A549 (cell line): ENCODE measurements at regions not wholly inside any gene's neighbourhood (a gene's known extent, or its start where the extent isn't known, plus 50 kb on each side); places are given as distances from the start of the nearest gene placed in this dataset.

Source experiments
- ATAC-seq, 2 experiments: fragments of 200-7000 bp in 1 of 2; fragments of >200 bp in 1 of 2; cut with Nextera tagmentation in 1 of 2; cut with Tn5 transposase in 1 of 2; 3 replicates each; pipeline versions ENCODE4 v1.8.0 to v1.9.1; 2018 to 2020; ENCODE audit warnings: mild to moderate bottlenecking in 1 of 2, moderate library complexity in 1 of 2
- CTCF ChIA-PET: fragments of 300-600 bp; sonication (Branson Sonifier 250); formaldehyde crosslinking; extraction: SDS; loops from one replicate; lab custom pipeline; 2021; ENCODE audit warnings: antibody characterized with exemption, inconsistent platforms; lab: Yijun Ruan, JAX
- POLR2A ChIA-PET: fragments of 350-600 bp; formaldehyde crosslinking; extraction: SDS; loops from one replicate; lab custom pipeline; 2021; ENCODE audit warnings: antibody characterized with exemption, inconsistent platforms; lab: Yijun Ruan, JAX
- DNase-seq, 2 experiments: peaks; one replicate each; pipeline versions ENCODE4 v3.0.0 to v3.0.0-alpha.2; 2011 to 2016; ENCODE audit warnings: low read depth in 1 of 2, low spot score in 1 of 2
- FAIRE-seq: peaks from 2 replicates; lab custom pipeline; 2011; peaks lifted over from hg19 to GRCh38; lab: Jason Lieb, UNC
- H3K27ac ChIP-seq, 2 experiments: fragments of >200 bp; sonication (Bioruptor Twin); formaldehyde crosslinking; 3 replicates each; pipeline ENCODE4 v1.5.1; 2016 to 2017
- H3K4me1 ChIP-seq: fragments of >200 bp; sonication (Bioruptor Twin); formaldehyde crosslinking; 3 replicates; pipeline ENCODE4 v1.6.1; 2016
- H3K4me2 ChIP-seq: fragments of >200 bp; sonication (Bioruptor Twin); formaldehyde crosslinking; 3 replicates; pipeline ENCODE4 v1.6.1; 2016
- H3K4me3 ChIP-seq: fragments of >200 bp; sonication (Bioruptor Twin); formaldehyde crosslinking; 3 replicates; pipeline ENCODE4 v1.5.1; 2016
- H3K9me3 ChIP-seq: fragments of >200 bp; sonication (Bioruptor Twin); formaldehyde crosslinking; 3 replicates; pipeline ENCODE4 v1.6.1; 2016
- BHLHE40 ChIP-seq: IDR thresholded peaks from 2 replicates; pipeline ENCODE4 v1.6.1; 2012; ENCODE audit warnings: low read depth, low read length, inconsistent platforms
- CHD2 ChIP-seq: fragments of 150-350 bp; IDR thresholded peaks from 2 replicates; pipeline ENCODE4 v1.6.1; 2014; ENCODE audit warnings: low read length; ENCODE audit not compliant: partially characterized antibody
- ELK1 ChIP-seq: fragments of 150-350 bp; IDR thresholded peaks from 2 replicates; pipeline ENCODE4 v1.6.1; 2014; ENCODE audit warnings: low read depth, mild to moderate bottlenecking, low read length
- ESRRA ChIP-seq: fragments of 150-350 bp; IDR thresholded peaks from 2 replicates; pipeline ENCODE4 v1.6.1; 2014; ENCODE audit warnings: mild to moderate bottlenecking, low read length, borderline replicate concordance
- FOSB ChIP-seq: fragments of 250-450 bp; sonication (Bioruptor Pico); IDR thresholded peaks from 2 replicates; pipeline ENCODE4 v1.5.0; 2020; ENCODE audit warnings: mild to moderate bottlenecking, moderate library complexity
- FOSL2 ChIP-seq, 2 experiments: fragments of 450-650 bp in 1 of 2; fragments of >200 bp in 1 of 2; sonication (Bioruptor Twin) in 1 of 2; formaldehyde crosslinking; IDR thresholded peaks; 2 replicates each; pipeline versions ENCODE4 v1.5.0 to v1.6.1; 2016 to 2020; ENCODE audit warnings: mild to moderate bottlenecking in 1 of 2, moderate library complexity in 1 of 2
- FOXS1 ChIP-seq: fragments of 250-450 bp; sonication (Bioruptor Pico); IDR thresholded peaks from 2 replicates; pipeline ENCODE4 v1.5.0; 2020; ENCODE audit warnings: mild to moderate bottlenecking, moderate library complexity
- GATA3 ChIP-seq: IDR thresholded peaks from 2 replicates; pipeline ENCODE4 v1.6.1; 2012; ENCODE audit warnings: borderline replicate concordance
- HOXA7 ChIP-seq: fragments of 250-450 bp; sonication (Bioruptor Pico); IDR thresholded peaks from 2 replicates; pipeline ENCODE4 v1.5.0; 2020; ENCODE audit warnings: mild to moderate bottlenecking, moderate library complexity
- KDM1A ChIP-seq: fragments of 200-600 bp; sonication (generic); IDR thresholded peaks from 2 replicates; pipeline ENCODE4 v1.6.1; 2016; ENCODE audit warnings: low read depth, mild to moderate bottlenecking
- KDM5A ChIP-seq: fragments of 200-600 bp; sonication (generic); IDR thresholded peaks from 2 replicates; pipeline ENCODE4 v1.6.1; 2016; ENCODE audit warnings: antibody characterized with exemption, mild to moderate bottlenecking
- MAFK ChIP-seq: fragments of 450-650 bp; IDR thresholded peaks from 2 replicates; pipeline ENCODE4 v1.6.1; 2014; ENCODE audit not compliant: partially characterized antibody
- MYC ChIP-seq: IDR thresholded peaks from 2 replicates; pipeline ENCODE4 v1.6.1; 2012; ENCODE audit warnings: mild to moderate bottlenecking, inconsistent platforms, low read length, improper control_type of control experiment, borderline replicate concordance
- NPAS2 ChIP-seq: fragments of 250-450 bp; sonication (Bioruptor Pico); IDR thresholded peaks from 2 replicates; pipeline ENCODE4 v1.8.0; 2022; ENCODE audit warnings: mild to moderate bottlenecking, moderate library complexity, borderline replicate concordance
- PHF8 ChIP-seq: fragments of 200-600 bp; sonication (generic); IDR thresholded peaks from 2 replicates; pipeline ENCODE4 v1.6.1; 2016; ENCODE audit warnings: low read depth, mild to moderate bottlenecking, antibody characterized with exemption, moderate library complexity, borderline replicate concordance
- POLR2A ChIP-seq: IDR thresholded peaks from 2 replicates; pipeline ENCODE4 v1.6.1; 2012; ENCODE audit warnings: mild to moderate bottlenecking, low read length
- RAD21 ChIP-seq, 2 experiments: fragments of >200 bp in 1 of 2; sonication (Bioruptor Twin) in 1 of 2; formaldehyde crosslinking in 1 of 2; IDR thresholded peaks in 1 of 2; conservative IDR thresholded peaks in 1 of 2; 2 replicates in 1 of 2; 3 replicates in 1 of 2; pipeline ENCODE4 v1.6.1; 2012 to 2018; ENCODE audit warnings: inconsistent platforms in 1 of 2
- SMC3 ChIP-seq: fragments of >200 bp; sonication (Bioruptor Twin); formaldehyde crosslinking; IDR thresholded peaks from 3 replicates; pipeline ENCODE4 v1.6.1; 2018; ENCODE audit warnings: inconsistent platforms
- SREBF2 ChIP-seq: fragments of 450-650 bp; IDR thresholded peaks from 2 replicates; pipeline ENCODE4 v1.6.1; 2014; ENCODE audit warnings: mild to moderate bottlenecking, moderate library complexity
- TFCP2L1 ChIP-seq: fragments of 250-450 bp; sonication (Bioruptor Pico); IDR thresholded peaks from 2 replicates; pipeline ENCODE4 v1.5.0; 2021; ENCODE audit warnings: mild to moderate bottlenecking
- TP53 ChIP-seq: fragments of 250-450 bp; sonication (Bioruptor Pico); IDR thresholded peaks from 2 replicates; pipeline ENCODE4 v1.5.0; 2021; ENCODE audit warnings: mild to moderate bottlenecking, moderate library complexity
- ZNF302 ChIP-seq: fragments of 250-450 bp; sonication (Bioruptor Pico); IDR thresholded peaks from 2 replicates; pipeline ENCODE4 v1.9.0; 2021; ENCODE audit warnings: inconsistent platforms, mild to moderate bottlenecking, moderate library complexity
- WGBS: methylation state at CpG from one replicate; pipeline ENCODE4 v1.1.6; 2017; ENCODE audit errors: missing lambda C conversion rate; 5-methylcytosine and 5-hydroxymethylcytosine counted together
- TF ChIP-seq, protein P1 (sequence below): fragments of 250-450 bp; sonication (Bioruptor Pico); IDR thresholded peaks from 2 replicates; pipeline ENCODE4 v1.5.0; 2021; ENCODE audit warnings: mild to moderate bottlenecking, moderate library complexity, borderline replicate concordance
- TF ChIP-seq, protein P2 (sequence below): IDR thresholded peaks from 2 replicates; pipeline ENCODE4 v1.6.1; 2012; ENCODE audit warnings: low read depth, borderline replicate concordance
- TF ChIP-seq, protein P3 (sequence below): fragments of 200-600 bp; sonication (generic); IDR thresholded peaks from 2 replicates; pipeline ENCODE4 v1.6.1; 2016; ENCODE audit warnings: antibody characterized with exemption, mild to moderate bottlenecking, moderate library complexity

- Histone ChIP-seq H3K4me1 (no peaks in the 10 kb centered on the region), H3K27ac (no peak overlapping the region), H3K4me2 (no peak overlapping the region), H3K4me3 (no peak overlapping the region), H3K9me3 (no peaks in the 10 kb centered on the region)
- FAIRE-seq, result no peak
- ATAC-seq, result no peak
- CTCF ChIA-PET, result interaction anchor here (0.8 kb wide), 1 partner anchor 8 kb away, joined by 3 read pairs; no protein-coding TSS in a partner anchor
- TF ChIP-seq, protein P1, sequence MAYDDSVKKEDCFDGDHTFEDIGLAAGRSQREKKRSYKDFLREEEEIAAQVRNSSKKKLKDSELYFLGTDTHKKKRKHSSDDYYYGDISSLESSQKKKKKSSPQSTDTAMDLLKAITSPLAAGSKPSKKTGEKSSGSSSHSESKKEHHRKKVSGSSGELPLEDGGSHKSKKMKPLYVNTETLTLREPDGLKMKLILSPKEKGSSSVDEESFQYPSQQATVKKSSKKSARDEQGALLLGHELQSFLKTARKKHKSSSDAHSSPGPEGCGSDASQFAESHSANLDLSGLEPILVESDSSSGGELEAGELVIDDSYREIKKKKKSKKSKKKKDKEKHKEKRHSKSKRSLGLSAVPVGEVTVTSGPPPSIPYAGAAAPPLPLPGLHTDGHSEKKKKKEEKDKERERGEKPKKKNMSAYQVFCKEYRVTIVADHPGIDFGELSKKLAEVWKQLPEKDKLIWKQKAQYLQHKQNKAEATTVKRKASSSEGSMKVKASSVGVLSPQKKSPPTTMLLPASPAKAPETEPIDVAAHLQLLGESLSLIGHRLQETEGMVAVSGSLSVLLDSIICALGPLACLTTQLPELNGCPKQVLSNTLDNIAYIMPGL (CRISPR knock-in tag), result no peak
- POLR2A ChIA-PET, result no interaction called here
- WGBS, result 0% methylated on average over 2 of the region's 2 CpGs
- no peak for DNase-seq
Measured at GRCh38 chr3:26118165-26118564, 328.3 kb downstream of the OXSM start.

DNA sequence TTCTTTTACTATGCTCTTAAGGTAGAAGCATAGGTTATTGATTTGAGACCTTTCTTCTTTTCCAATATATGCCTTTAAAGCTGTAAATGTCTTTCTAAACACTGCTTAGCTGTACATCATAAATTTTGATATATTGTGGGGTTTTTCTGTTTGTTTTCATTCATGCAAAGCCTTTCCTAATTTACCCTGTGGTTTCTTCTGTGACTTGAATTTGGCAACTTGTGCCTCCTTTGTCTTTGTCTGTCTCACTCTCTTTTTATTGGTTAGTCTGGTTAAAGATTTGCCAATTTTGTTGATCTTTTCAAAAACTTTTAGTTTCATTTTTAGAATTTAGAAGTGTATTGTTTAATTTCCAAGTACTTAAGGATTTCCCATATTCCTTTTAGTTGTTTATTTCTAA, 343.1 kb downstream of the OXSM start:
- FAIRE-seq, result no peak
- CTCF ChIA-PET, result no interaction called here

GRCh38 chr3:26141296-26141695, 351.4 kb downstream of the OXSM start:
- whole genome bisulfite sequencing, result 0% methylated on average over 1 of the region's 1 CpG
- no peak for DNase-seq
- Histone ChIP-seq H3K4me1 (no peaks in the 10 kb centered on the region), H3K9me3 (no peaks in the 10 kb centered on the region), H3K4me3 (no peak overlapping the region)
- TF ChIP-seq ELK1 (no peak), RAD21 (conservative IDR thresholded peaks at IDR 0.05 in 1 of 2, IDR thresholded peaks at IDR 0.05 in 1 of 2) (no peak), PHF8 (no peak), CHD2 (no peak), KDM5A (no peak), SREBF2 (no peak), MYC (no peak), SMC3 (no peak), ESRRA (no peak), BHLHE40 (no peak), FOSL2 (IDR thresholded peaks at IDR 0.05) (no peak), FOSL2 (CRISPR knock-in tag; IDR thresholded peaks at IDR 0.05) (no peak), FOXS1 (CRISPR knock-in tag) (no peak), ZNF302 (CRISPR knock-in tag) (no peak), NPAS2 (no peak), MAFK (no peak), TFCP2L1 (CRISPR knock-in tag) (no peak), FOSB (no peak), HOXA7 (no peak)
- TF ChIP-seq, protein P2, sequence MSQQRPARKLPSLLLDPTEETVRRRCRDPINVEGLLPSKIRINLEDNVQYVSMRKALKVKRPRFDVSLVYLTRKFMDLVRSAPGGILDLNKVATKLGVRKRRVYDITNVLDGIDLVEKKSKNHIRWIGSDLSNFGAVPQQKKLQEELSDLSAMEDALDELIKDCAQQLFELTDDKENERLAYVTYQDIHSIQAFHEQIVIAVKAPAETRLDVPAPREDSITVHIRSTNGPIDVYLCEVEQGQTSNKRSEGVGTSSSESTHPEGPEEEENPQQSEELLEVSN, result no peak
- TF ChIP-seq, protein P3, sequence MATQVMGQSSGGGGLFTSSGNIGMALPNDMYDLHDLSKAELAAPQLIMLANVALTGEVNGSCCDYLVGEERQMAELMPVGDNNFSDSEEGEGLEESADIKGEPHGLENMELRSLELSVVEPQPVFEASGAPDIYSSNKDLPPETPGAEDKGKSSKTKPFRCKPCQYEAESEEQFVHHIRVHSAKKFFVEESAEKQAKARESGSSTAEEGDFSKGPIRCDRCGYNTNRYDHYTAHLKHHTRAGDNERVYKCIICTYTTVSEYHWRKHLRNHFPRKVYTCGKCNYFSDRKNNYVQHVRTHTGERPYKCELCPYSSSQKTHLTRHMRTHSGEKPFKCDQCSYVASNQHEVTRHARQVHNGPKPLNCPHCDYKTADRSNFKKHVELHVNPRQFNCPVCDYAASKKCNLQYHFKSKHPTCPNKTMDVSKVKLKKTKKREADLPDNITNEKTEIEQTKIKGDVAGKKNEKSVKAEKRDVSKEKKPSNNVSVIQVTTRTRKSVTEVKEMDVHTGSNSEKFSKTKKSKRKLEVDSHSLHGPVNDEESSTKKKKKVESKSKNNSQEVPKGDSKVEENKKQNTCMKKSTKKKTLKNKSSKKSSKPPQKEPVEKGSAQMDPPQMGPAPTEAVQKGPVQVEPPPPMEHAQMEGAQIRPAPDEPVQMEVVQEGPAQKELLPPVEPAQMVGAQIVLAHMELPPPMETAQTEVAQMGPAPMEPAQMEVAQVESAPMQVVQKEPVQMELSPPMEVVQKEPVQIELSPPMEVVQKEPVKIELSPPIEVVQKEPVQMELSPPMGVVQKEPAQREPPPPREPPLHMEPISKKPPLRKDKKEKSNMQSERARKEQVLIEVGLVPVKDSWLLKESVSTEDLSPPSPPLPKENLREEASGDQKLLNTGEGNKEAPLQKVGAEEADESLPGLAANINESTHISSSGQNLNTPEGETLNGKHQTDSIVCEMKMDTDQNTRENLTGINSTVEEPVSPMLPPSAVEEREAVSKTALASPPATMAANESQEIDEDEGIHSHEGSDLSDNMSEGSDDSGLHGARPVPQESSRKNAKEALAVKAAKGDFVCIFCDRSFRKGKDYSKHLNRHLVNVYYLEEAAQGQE, result no peak
- TF ChIP-seq, all 56 proteins: peak for 0
- no peak overlapping the region for H3K27ac ChIP-seq
- ATAC-seq (no peak), FAIRE-seq (no peak)
- no peak overlapping the region for H3K4me2 ChIP-seq
- CTCF ChIA-PET, result no interaction called here
- POLR2A ChIA-PET, result no interaction called here

More for the DNA sequence above, 343.1 kb downstream of the OXSM start:
- no peaks in the 10 kb centered on the region for H3K9me3 ChIP-seq
- POLR2A ChIA-PET, result no interaction called here
- ATAC-seq, result no peak
- TF ChIP-seq TP53 (CRISPR knock-in tag) (no peak), FOXS1 (CRISPR knock-in tag) (no peak), GATA3 (no peak), NPAS2 (no peak), POLR2A (no peak), KDM5A (no peak), KDM1A (no peak)
- DNase-seq, result no peak
- H3K4me3 ChIP-seq, result no peak overlapping the region
- no peaks in the 10 kb centered on the region for H3K4me1 ChIP-seq
- no peak overlapping the region for H3K4me2 ChIP-seq
- H3K27ac ChIP-seq, result no peak overlapping the region
